GM18499 (cell line): ENCODE measurements at regions not wholly inside any gene's neighbourhood (a gene's known extent, or its start where the extent isn't known, plus 50 kb on each side); places are given as distances from the start of the nearest gene placed in this dataset.

ENCODE experiments used
- ATAC-seq: cut with Tn5 transposase; IDR thresholded peaks from one replicate; pipeline ENCODE4 v1.9.1; 2021; ENCODE audit warnings: moderate number of reproducible peaks; ENCODE audit not compliant: insufficient read depth, unreplicated experiment

DNA sequence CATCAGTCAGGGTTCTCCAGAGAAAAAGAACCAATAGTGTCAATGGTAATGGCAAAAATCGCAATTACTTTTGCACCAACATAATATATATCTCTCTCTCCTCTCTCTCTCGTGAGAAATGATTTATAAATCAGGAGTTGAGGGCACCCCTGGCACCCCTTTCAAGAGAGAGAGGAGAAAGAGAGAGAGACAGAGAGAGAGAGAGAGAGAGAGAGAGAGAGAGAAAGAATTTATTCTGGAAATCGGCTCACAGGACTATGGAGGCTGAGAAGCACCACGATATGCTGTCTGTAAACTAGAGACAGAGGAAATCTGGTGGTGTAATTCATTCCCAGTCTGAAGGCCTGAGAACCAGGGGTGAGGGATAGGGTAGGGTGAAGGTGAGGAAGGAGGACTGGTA lies 201.9 kb upstream of the MAP3K7 start:
- no peak for ATAC-seq

GRCh38 chr6:90787446-90787845 lies 200.6 kb upstream of the MAP3K7 start:
- no peak for ATAC-seq

GRCh38 chr6:90780778-90781177 lies 193.9 kb upstream of the MAP3K7 start:
- no peak for ATAC-seq

DNA sequence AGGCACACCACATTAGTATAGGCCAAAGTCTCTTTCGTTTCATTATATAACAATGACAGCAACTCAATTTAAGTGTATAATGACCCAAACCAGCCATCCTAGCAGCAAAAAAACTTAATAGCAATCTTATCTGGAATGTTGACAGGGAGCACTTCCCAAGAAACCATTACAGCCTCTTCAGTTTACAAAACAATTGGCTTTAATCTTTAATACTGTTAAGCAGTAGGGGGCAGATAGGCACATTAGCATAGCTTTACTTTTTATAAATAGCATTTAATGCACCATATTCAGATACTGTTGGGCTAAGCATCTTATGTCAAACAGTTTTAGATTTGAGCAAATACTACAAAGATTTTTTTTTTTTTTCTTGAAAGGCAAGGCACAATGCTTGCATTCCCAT lies 193.3 kb upstream of the MAP3K7 start:
- no peak for ATAC-seq

GRCh38 chr6:90778417-90779203 lies 191.7 kb upstream of the MAP3K7 start:
- ATAC-seq = no peak

DNA sequence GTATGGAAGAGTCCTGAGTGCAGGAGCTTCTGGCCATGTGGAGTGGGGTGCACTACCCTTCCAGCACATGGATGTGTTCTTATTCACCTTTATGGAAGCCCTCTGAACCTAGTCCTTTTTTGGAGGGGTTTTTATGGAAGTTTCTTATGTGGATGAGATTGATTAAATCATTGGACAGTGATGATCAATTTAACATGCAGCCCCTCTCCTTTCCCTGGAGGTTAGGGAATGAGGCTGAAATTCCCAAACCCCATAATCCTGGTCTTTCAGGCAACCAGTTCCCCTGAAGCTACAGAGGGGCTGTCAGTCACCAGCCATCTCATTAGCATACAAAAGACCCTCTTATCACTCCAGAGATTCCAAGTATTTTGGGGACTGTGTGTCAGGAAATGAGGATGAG lies 183.9 kb upstream of the MAP3K7 start:
- ATAC-seq = no peak

DNA sequence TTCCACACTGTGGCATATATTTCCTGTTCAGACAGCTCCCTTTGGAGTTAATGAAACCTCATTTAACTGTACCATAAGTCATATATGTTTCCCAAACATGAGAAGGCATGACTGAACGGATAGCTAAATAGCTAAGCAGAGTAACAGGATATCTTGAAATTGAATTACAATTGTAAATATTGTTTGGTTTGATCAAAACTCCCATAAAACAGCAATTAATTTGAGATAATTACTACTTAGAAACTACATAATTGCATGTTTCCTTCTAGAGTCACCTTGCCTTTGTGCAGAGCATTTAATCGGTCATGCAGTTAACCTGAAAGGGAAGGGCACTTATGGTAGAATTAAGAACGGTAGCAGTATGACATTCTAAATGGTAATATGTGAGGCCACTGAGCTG lies 179.0 kb upstream of the MAP3K7 start:
- no peak for ATAC-seq

DNA sequence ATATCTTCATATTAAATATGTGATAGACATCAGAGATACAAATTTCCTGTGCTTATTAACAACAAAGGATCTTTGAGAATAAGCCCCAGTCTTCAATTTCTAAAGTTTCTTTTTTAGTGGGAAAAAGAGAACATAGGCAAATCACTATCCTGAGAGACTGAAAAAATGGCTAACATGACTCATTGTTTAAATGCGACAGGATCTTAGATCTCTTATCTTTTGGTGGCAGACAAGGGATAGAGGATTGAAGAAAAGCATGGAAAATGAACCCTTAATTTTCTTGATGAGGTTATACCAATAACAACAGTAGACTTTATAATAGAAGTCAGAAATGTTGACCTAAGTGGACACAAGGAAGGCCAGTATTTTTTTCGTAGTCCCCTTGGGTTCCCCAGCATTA lies 178.6 kb upstream of the MAP3K7 start:
- ATAC-seq = no peak

DNA sequence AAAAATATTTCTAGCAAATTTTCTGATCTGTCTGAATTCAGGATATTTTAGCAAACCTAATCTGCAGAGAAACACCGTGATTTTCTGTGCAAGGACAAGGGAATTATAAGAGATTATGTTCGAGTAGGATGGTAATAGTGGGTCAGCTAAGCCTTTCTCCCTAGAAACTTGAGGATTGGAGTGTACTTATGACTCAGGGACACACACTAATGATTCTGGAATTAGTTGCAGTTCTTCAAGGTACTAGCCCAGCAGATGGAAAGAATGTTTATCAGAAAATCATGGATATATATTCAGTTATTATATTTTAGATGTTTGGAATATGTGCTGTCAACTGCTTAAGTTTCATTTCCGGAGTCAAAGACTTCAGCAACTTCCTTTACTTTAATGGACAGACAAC lies 177.1 kb upstream of the MAP3K7 start:
- ATAC-seq = no peak

GRCh38 chr6:90759664-90760063 lies 172.8 kb upstream of the MAP3K7 start:
- no peak for ATAC-seq

- ATAC-seq = no peak
These were observed 171.9 kb upstream of the MAP3K7 start for GRCh38 chr6:90758741-90759140.

- ATAC-seq = no peak
These were observed 167.2 kb upstream of the MAP3K7 start for GRCh38 chr6:90753820-90754643.

DNA sequence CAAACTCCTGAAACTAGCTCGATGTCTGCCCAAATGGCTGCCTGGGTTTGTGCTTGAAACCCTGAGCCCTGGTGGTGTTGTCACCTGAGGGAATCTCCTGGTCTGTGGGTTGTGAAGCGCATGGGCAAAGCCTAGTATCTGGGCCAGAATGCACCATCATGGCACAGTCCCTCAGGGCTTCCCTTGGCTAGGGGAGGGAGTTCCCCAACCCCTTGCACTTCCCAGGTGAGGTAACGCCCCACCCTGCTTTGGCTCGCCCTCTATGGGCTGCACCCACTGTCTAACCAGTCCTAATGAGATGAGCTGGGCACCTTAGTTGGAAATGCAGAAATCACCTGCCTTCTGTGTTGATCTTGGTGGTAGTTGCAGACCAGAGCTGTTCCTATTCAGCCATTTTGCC lies 152.9 kb upstream of the MAP3K7 start:
- ATAC-seq = no peak

DNA sequence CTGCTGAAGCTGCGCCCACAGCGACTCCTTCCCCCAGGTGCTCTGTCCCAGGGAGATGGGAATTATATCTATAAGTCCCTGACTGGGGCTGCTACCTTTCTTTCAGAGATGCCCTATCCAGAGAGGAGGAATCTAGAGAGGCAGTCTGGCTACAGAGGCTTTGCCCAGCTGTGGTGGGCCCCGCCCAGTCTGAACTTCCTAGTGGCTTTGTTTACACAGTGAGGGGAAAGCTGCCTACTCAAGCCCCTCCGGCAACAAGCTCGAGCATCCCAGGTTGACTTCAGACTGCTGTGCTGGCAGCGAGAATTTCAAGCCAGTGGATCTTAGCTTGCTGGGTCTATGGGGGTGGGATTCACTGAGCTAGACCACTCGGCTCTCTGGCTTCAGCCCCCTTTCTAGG lies 152.5 kb upstream of the MAP3K7 start:
- no peak for ATAC-seq

GRCh38 chr6:90730151-90730673 lies 143.3 kb upstream of the MAP3K7 start:
- ATAC-seq = no peak

GRCh38 chr6:90729057-90729456 lies 142.2 kb upstream of the MAP3K7 start:
- no peak for ATAC-seq

DNA sequence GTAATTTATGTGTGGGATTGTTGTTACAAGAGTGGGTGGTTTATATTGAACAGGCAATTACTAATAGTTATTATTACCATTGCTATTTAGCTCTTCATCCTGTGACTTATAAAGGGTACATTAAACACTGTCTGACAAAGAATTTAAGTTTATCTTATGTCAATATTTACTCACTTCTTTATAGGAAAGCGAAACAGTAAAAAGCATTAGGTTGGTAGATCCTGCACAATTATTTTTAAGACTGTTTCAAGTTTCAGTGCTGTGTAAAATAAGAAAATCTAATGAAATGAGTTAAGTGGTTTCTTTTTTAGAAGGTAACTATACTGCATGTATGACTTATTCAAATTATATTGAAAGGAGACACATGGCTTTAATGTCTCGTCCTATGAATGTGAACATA lies 135.8 kb upstream of the MAP3K7 start:
- ATAC-seq = no peak

GRCh38 chr6:90720404-90720803 lies 133.5 kb upstream of the MAP3K7 start:
- no peak for ATAC-seq

- ATAC-seq = no peak
These were observed 132.7 kb upstream of the MAP3K7 start for GRCh38 chr6:90719321-90720195.

DNA sequence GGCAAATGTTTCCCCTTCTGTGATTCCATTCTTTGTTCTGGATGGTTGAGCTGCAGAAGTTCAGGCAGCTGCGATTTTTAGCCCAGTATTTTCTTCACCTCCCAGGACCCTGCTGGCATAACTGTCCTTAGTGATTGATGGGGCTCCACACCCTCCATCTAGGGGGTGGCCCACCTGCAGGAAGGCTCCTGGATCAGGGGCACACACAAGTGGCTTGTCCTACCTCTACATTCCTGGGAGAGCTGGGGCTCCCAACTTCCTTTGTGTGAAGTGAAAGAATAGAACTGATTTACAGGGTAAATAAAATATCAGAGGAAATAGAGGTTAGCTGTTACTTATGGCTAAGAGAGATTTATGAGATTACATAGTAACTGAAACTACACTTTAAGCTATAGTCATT lies 129.5 kb upstream of the MAP3K7 start:
- ATAC-seq = no peak
